GM18909 (cell line): ENCODE measurements at regions not wholly inside any gene's neighbourhood (a gene's known extent, or its start where the extent isn't known, plus 50 kb on each side); places are given as distances from the start of the nearest gene placed in this dataset.

Source experiments
- ATAC-seq: cut with Tn5 transposase; IDR thresholded peaks from one replicate; pipeline ENCODE4 v1.9.1; 2021; ENCODE audit warnings: mild to moderate bottlenecking; ENCODE audit not compliant: unreplicated experiment, poor library complexity

DNA sequence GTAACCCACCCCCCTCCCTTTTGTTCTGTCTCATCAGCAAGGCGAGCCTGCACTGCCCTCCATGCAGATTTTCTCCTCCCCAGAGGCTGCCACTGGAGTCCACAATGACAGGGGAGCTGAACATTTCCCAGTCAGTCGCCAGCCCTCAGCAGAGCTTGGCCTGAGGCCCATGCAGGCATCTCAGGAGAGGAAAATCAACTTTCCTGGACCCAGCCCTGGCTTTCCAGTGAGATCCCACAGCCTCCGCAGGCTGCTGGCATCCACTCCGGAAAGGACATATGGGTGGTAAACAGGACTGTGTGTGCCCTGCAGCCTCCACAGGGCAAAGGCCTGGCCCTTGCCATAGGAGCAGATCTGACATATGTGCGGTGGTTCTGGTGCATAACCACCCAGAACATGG is 253.8 kb downstream of the TNS1 start:
- no peak for ATAC-seq

DNA sequence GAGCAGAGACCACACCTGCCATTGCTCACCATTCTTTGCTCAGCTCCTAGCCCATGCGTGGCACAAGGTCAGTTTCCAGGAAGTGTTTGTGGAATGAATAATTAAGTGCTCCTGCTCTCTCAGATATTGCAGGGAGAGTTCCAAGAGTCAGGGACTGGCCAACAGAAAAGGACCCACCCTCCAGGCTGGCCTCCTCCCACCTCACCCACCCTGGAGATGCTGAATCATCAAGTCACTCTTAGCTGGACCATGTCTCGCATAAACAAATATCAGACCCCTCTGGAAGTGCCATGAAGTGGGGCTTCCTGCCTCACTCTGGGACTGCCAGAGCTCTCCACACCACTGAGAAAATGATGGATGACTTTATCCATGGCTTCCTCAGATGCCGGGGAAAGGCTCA is 256.0 kb downstream of the TNS1 start:
- no peak for ATAC-seq

DNA sequence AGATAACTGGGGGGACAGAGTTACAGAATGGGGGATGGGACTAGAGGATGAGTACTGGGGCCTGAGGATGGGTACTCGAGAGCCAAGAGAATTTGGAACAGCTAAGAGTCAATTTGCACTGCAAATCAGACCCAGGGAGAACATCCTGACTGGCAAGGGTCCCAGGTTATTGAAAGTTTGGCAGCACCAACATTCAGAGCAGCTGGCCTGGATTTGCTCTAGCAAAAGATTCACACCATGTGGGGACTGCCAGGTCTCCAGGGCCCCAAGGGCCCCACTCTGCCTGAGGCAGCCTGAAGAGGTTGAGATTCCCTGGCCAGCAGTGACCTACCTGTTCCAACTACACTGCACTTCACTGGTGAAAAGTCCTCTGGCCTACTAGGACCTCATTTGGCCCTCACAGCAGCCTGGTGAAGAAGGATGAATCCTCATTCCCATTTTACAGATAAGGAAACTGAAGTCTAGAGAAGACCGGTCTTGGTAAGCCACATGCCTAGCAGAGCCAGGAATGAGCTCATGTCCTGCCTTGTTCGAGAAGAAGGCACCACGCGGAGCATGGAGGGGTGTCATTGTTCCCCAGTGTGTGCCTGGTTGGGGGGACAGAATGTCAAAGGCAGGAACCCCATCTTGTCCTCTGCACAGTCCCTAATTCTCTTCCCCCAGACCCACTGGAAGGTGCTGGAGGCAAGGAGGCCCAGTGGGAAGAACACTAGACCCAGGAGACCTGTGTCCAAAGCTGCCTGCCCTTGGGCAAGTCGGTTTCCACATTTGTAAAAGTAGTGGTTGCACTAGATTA is 258.6 kb downstream of the TNS1 start:
- no peak for ATAC-seq

GRCh38 chr2:217743407-217743806 is 259.4 kb downstream of the TNS1 start:
- no peak for ATAC-seq

- no peak for ATAC-seq
These were observed 260.0 kb downstream of the TNS1 start for GRCh38 chr2:217742841-217743240.

GRCh38 chr2:217742276-217742675 is 260.5 kb downstream of the TNS1 start:
- ATAC-seq = no peak

- no peak for ATAC-seq
These were observed 261.3 kb downstream of the TNS1 start for GRCh38 chr2:217741381-217741955.

GRCh38 chr2:217740756-217741155 is 262.0 kb downstream of the TNS1 start:
- no peak for ATAC-seq

DNA sequence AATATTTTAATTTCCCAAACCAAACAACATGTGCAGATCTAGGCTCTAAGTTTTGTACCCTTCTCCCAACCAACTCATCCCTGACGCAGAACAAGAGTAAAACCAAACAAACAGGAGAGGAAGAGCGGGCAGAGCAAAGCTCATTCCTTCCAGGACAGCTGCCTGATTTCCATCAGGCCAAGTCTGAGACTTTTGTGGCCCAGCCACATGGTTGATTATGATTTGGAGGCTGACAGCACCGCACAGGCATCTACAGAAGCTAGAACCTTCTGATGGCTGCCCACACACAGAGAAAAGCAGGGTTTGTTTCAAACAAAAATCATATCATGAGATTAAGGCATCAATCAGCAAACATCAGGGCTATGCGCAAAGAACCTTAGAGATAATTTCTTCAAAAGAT is 262.6 kb downstream of the TNS1 start:
- ATAC-seq = no peak

DNA sequence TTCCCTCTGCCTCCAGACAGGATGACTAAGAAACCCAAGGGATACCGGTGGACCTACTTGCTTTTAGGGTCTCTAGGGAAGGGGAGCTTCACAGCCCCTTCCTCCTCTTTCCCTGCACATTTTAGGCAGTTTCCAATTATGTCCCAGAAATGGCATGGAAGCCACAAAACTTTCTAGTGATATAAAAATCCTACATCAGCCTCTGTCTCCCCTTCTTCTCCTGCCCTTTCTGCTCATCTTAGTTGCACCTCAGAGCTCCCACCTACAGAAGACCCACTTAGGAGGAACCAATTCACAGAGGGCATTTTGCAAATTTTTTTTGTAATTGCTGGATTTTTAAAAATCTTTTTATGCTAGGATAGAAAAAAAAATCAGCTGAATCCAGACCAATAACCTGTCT is 263.1 kb downstream of the TNS1 start:
- ATAC-seq = no peak

- ATAC-seq = no peak
These were observed 264.7 kb downstream of the TNS1 start for GRCh38 chr2:217738061-217738460.

- ATAC-seq = no peak
These were observed 265.8 kb downstream of the TNS1 start for GRCh38 chr2:217736776-217737550.

DNA sequence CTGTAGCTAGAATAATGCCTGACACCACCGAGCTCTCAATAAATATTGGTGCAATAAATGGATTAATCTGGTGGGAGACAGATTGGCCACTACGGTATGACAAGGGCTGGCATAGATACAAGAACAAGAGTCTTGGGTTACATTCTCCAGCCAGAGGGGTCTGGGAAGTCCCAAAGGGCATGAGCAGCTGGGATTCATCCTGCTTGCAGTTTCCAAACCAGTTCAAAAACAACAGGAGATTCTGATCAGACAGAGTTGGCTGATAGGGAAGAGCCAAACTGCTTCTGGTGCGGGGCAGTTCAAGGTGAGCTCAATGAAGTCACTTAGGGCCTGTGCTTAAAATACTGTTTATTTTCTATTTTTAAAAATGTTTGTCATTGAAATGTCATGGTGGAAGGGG is 266.9 kb downstream of the TNS1 start:
- no peak for ATAC-seq

DNA sequence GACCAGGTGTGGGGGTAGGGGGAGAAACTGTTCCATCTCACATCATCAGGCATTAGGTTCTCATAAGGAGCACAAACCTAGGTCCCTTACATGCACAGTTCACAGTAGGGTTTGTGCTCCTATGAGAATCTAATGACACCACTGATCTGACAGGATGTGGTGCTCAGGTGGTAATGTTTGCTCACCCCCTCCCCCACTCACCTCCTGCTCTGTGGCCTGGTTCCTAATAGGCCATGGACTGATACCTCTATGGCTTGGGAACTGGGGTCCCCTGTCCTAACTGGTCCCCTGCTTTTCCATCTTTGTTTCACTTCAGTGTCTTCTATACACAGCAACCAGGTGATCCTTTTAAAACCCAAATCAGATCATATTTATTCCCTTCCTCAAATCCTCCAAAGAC is 267.8 kb downstream of the TNS1 start:
- ATAC-seq = no peak

DNA sequence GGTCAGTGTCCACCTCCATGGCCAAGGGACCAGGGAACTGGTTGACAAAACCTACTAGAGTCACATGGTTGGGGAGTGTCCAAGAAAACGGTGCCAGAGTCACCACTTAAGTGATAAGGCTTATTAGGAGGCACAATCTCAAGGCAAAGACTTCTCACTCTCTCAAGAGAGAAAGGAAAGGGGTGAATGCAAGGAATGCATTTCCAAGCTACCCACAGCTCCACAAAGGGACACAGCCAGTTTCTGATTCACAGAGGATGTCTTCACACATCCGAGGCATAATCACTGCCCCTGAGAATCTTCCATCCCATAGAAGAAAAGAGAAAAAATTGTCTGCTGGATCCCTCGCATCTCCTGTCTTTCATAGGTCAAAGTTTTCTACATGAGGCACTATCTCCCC is 269.3 kb downstream of the TNS1 start:
- ATAC-seq = no peak

GRCh38 chr2:217732992-217733391 is 269.8 kb downstream of the TNS1 start:
- ATAC-seq = no peak

GRCh38 chr2:217731805-217732204 is 271.0 kb downstream of the TNS1 start:
- ATAC-seq = no peak

- ATAC-seq = no peak
These were observed 273.3 kb downstream of the TNS1 start for GRCh38 chr2:217729421-217730053.

GRCh38 chr2:217727801-217728200 is 275.0 kb downstream of the TNS1 start:
- no peak for ATAC-seq

DNA sequence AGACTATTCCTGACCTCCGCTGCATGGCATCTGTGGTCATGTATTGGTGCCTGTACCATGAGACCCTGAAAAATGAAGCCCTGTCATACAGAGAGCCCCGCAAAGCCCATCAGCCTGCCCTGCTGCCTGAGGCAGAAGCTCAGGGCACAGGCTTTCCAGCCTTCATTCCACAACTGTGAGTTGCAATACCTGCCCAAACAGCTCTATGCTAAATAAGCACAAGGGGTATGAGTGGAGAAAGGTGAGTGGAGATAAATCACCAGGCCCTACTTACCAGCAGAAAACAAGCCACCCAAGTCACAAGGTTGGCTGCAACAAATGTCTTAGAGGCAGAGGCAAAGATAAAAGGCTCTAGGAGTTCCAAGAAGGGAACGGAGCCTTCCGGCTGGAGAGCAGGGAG is 277.4 kb downstream of the TNS1 start:
- ATAC-seq = no peak

GRCh38 chr2:217724471-217724870 is 278.3 kb downstream of the TNS1 start:
- no peak for ATAC-seq
